Suprapubic skin (tissue), 4 donors: ENCODE measurements at regions not wholly inside any gene's neighbourhood (a gene's known extent, or its start where the extent isn't known, plus 50 kb on each side); places are given as distances from the start of the nearest gene placed in this dataset.

Source experiments
- EP300 ChIP-seq: sonication (generic); formaldehyde crosslinking; IDR thresholded peaks from one replicate; pipeline ENCODE4 v1.6.1; 2017; ENCODE audit warnings: antibody characterized with exemption
- POLR2A ChIP-seq, 2 donors: fragments of 450-650 bp; IDR thresholded peaks; one replicate each; pipeline ENCODE4 v1.6.1; 2017; ENCODE audit warnings: antibody characterized with exemption in 2 of 2, mild to moderate bottlenecking in 2 of 2, moderate library complexity in 2 of 2
- POLR2AphosphoS5 ChIP-seq, 3 donors: sonication (generic); formaldehyde crosslinking; IDR thresholded peaks; one replicate each; pipeline ENCODE4 v1.6.1; 2017; ENCODE audit warnings: antibody characterized with exemption in 3 of 3
- TF ChIP-seq, protein P1 (sequence below), 2 donors: fragments of 200-600 bp in 1 of 2; fragments of 450-650 bp in 1 of 2; sonication (generic) in 1 of 2; IDR thresholded peaks; one replicate each; pipeline ENCODE4 v1.5.1; 2016 to 2019; ENCODE audit warnings: antibody characterized with exemption in 2 of 2, mild to moderate bottlenecking in 1 of 2, moderate library complexity in 1 of 2

DNA sequence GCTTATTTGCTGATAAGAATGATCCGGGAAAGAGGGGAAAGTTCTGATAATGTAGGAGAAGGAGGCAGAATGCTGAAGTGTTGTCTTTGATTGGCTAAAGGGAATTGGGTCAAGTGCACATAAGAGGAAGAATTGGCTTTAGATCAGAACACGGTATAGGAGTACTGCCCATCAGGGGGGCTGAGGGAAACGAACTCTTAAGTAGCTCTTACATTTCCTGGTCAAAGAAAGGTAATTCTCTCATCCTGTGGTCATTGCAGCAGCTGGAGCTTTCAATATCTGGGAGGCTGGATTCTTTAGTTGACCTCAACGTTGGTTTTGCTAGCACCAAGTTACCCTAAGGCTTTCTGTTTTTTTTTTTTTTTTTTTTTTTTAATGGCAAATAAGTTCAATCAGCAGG, 178.7 kb upstream of the NR3C1 start:
- TF ChIP-seq, protein P1, sequence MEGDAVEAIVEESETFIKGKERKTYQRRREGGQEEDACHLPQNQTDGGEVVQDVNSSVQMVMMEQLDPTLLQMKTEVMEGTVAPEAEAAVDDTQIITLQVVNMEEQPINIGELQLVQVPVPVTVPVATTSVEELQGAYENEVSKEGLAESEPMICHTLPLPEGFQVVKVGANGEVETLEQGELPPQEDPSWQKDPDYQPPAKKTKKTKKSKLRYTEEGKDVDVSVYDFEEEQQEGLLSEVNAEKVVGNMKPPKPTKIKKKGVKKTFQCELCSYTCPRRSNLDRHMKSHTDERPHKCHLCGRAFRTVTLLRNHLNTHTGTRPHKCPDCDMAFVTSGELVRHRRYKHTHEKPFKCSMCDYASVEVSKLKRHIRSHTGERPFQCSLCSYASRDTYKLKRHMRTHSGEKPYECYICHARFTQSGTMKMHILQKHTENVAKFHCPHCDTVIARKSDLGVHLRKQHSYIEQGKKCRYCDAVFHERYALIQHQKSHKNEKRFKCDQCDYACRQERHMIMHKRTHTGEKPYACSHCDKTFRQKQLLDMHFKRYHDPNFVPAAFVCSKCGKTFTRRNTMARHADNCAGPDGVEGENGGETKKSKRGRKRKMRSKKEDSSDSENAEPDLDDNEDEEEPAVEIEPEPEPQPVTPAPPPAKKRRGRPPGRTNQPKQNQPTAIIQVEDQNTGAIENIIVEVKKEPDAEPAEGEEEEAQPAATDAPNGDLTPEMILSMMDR (IDR thresholded peaks at IDR 0.05) = no peak
- TF ChIP-seq POLR2A (IDR thresholded peaks at IDR 0.05) (no peak), POLR2AphosphoS5 (IDR thresholded peaks at IDR 0.05) (no peak), EP300 (no peak)
